ENCODE measurements at regions not wholly inside any gene's neighbourhood (a gene's known extent, or its start where the extent isn't known, plus 50 kb on each side); places are given as distances from the start of the nearest gene placed in this dataset.

DNA sequence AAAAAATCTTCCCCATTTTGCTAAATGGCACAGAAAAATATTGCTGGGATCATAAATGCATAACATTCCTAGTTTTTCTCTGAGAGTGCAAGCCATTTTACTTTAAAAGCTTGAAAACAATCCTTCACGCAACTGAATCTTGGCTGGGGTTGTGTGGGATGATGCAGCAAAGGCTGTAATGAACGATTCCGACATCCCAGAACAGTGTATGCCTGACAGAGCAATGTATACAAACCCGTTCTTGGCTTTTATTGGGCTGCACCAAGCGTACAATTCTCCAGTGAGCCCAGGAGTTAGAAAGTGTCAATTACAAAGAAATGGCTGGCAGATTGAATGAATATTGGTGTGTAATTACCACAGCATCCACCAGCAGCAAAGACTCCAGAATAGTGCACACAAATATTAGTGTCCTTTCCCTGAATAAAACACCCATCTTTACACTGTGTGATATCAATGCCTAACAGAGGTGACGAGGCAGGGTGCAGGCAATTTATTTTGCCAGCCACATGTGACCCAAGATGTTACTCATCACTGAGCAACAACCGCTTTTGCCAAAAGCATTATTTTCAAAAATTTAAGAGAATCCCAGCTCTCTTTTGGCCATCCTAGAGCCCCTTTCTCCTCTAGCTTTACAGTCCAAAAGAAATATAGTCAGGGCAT is 578.6 kb upstream of the CHAC2 start:
- no peak overlapping the region for H3K4me3 ChIP-seq
- DNase-seq (ENCODE audit: low read depth, low spot score) (no peak), FAIRE-seq (no peak), ATAC-seq (no peak)
- H3K9me3 ChIP-seq (replicated peaks; ENCODE audit: control insufficient read depth, insufficient read depth, low read length): no peaks in the 10 kb centered on the region
- ChIA-PET CTCF (interaction anchor here (0.7 kb wide), 1 partner anchor 918 kb away, joined by 3 read pairs; no protein-coding TSS in a partner anchor), RAD21 (ENCODE audit: unreplicated experiment) (no interaction called here), SMC1A (ENCODE audit: uncharacterized antibody, unreplicated experiment) (no interaction called here), POLR2A (no interaction called here)
- intact Hi-C loops (cut with micrococcal nuclease; ENCODE audit: unreplicated experiment): no loop called here
- in situ Hi-C loops (cut with MboI): no loop called here
- no peak overlapping the region for H3K27ac ChIP-seq (ENCODE audit: control insufficient read depth, insufficient read depth)
- WGBS (ENCODE audit: insufficient coverage, insufficient replicate concordance, low lambda C conversion rate, missing lambda C conversion rate): 10% methylated on average over 7 of the region's 7 CpGs
- H3K4me1 ChIP-seq (ENCODE audit: control insufficient read depth, insufficient read depth, low read length): no peaks in the 10 kb centered on the region
- H3K27me3 ChIP-seq (replicated peaks in 1 of 2; ENCODE audit: control insufficient read depth in 2 of 2, insufficient read depth in 2 of 2, low read length in 1 of 2): no peaks in the 10 kb centered on the region
- no TSS peak for BruUV-seq (replicated peaks)
- H3K79me2 ChIP-seq (ENCODE audit: control insufficient read depth, insufficient read depth, low read length): no peaks in the 10 kb centered on the region
- H3K9ac ChIP-seq (ENCODE audit: control insufficient read depth, insufficient read depth, low read length): no peak overlapping the region
- no peaks in the 10 kb centered on the region for H4K20me1 ChIP-seq (ENCODE audit: control insufficient read depth, insufficient read depth)
- no peak overlapping the region for H3K4me2 ChIP-seq (ENCODE audit: control insufficient read depth, insufficient read depth)
- H3K36me3 ChIP-seq (ENCODE audit: control insufficient read depth in 2 of 2, insufficient read depth in 2 of 2, low read length in 1 of 2): no peaks in the 10 kb centered on the region
- no peak overlapping the region for H2AFZ ChIP-seq (ENCODE audit: control insufficient read depth, low read depth, low read length)
- TF ChIP-seq SMAD1 (IDR thresholded peaks at IDR 0.05; ENCODE audit: low read depth, partially characterized antibody) (no peak), FOXK2 (IDR thresholded peaks at IDR 0.05) (no peak), RELB (IDR thresholded peaks at IDR 0.05; ENCODE audit: low read depth) (no peak), CHD2 (IDR thresholded peaks at IDR 0.05; ENCODE audit: borderline replicate concordance, low read depth, low read length) (no peak), STAT1 (conservative IDR thresholded peaks at IDR 0.05) (no peak), CBX3 (IDR thresholded peaks at IDR 0.05; ENCODE audit: borderline replicate concordance, low read depth) (no peak), MXI1 (IDR thresholded peaks at IDR 0.05; ENCODE audit: low read depth, low read length) (no peak), ZNF24 (IDR thresholded peaks at IDR 0.05) (no peak), ZNF592 (IDR thresholded peaks at IDR 0.05) (no peak)
- TF ChIP-seq, protein P1, sequence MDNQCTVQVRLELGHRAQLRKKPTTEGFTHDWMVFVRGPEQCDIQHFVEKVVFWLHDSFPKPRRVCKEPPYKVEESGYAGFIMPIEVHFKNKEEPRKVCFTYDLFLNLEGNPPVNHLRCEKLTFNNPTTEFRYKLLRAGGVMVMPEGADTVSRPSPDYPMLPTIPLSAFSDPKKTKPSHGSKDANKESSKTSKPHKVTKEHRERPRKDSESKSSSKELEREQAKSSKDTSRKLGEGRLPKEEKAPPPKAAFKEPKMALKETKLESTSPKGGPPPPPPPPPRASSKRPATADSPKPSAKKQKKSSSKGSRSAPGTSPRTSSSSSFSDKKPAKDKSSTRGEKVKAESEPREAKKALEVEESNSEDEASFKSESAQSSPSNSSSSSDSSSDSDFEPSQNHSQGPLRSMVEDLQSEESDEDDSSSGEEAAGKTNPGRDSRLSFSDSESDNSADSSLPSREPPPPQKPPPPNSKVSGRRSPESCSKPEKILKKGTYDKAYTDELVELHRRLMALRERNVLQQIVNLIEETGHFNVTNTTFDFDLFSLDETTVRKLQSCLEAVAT (IDR thresholded peaks at IDR 0.05): no peak
- TF ChIP-seq, protein P2, sequence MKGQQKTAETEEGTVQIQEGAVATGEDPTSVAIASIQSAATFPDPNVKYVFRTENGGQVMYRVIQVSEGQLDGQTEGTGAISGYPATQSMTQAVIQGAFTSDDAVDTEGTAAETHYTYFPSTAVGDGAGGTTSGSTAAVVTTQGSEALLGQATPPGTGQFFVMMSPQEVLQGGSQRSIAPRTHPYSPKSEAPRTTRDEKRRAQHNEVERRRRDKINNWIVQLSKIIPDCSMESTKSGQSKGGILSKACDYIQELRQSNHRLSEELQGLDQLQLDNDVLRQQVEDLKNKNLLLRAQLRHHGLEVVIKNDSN (IDR thresholded peaks at IDR 0.05; ENCODE audit: borderline replicate concordance, extremely low read length, insufficient read depth, low read depth, low read length): no peak
- TF ChIP-seq, protein P3, sequence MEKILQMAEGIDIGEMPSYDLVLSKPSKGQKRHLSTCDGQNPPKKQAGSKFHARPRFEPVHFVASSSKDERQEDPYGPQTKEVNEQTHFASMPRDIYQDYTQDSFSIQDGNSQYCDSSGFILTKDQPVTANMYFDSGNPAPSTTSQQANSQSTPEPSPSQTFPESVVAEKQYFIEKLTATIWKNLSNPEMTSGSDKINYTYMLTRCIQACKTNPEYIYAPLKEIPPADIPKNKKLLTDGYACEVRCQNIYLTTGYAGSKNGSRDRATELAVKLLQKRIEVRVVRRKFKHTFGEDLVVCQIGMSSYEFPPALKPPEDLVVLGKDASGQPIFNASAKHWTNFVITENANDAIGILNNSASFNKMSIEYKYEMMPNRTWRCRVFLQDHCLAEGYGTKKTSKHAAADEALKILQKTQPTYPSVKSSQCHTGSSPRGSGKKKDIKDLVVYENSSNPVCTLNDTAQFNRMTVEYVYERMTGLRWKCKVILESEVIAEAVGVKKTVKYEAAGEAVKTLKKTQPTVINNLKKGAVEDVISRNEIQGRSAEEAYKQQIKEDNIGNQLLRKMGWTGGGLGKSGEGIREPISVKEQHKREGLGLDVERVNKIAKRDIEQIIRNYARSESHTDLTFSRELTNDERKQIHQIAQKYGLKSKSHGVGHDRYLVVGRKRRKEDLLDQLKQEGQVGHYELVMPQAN (conservative IDR thresholded peaks at IDR 0.05): no peak
